ENCODE measurements at regions not wholly inside any gene's neighbourhood (a gene's known extent, or its start where the extent isn't known, plus 50 kb on each side); places are given as distances from the start of the nearest gene placed in this dataset.
A peak's percentile ranks its signal among the peaks of the same experiment; 100 is the strongest.

GRCh38 chr2:215744514-215744913 is 268.8 kb downstream of the MREG start:
- in situ Hi-C loops (cut with MboI; ENCODE audit: low sequenced_read_pairs) = no loop called here
- DNase-seq (ENCODE audit: low spot score in 2 of 2) = no peak
- Histone ChIP-seq H3K4me1 (no peaks in the 10 kb centered on the region), H3K27me3 (ENCODE audit: low read depth) (no peaks in the 10 kb centered on the region), H3K4me3 (no peak overlapping the region), H3K36me3 (replicated peaks) (no peaks in the 10 kb centered on the region), H3K9me3 (no peaks in the 10 kb centered on the region)

- Histone ChIP-seq H3K27me3 (ENCODE audit: low read depth) (no peaks in the 10 kb centered on the region), H3K4me3 (no peak overlapping the region), H3K36me3 (replicated peaks) (no peaks in the 10 kb centered on the region), H3K4me1 (no peaks in the 10 kb centered on the region), H3K9me3 (no peaks in the 10 kb centered on the region)
- DNase-seq (ENCODE audit: low spot score in 2 of 2) = no peak
- in situ Hi-C loops (cut with MboI; ENCODE audit: low sequenced_read_pairs) = no loop called here
Observed at GRCh38 chr2:215743066-215743465, 270.3 kb downstream of the MREG start.

- Histone ChIP-seq H3K36me3 (replicated peaks) (no peaks in the 10 kb centered on the region), H3K9me3 (no peaks in the 10 kb centered on the region), H3K27me3 (ENCODE audit: low read depth) (no peaks in the 10 kb centered on the region), H3K4me1 (no peaks in the 10 kb centered on the region), H3K4me3 (no peak overlapping the region)
- in situ Hi-C loops (cut with MboI; ENCODE audit: low sequenced_read_pairs) = no loop called here
- no peak for DNase-seq (ENCODE audit: low spot score in 2 of 2)
Observed at GRCh38 chr2:215742021-215742420, 271.3 kb downstream of the MREG start.

GRCh38 chr2:215740071-215740470 is 273.3 kb downstream of the MREG start:
- in situ Hi-C loops (cut with MboI; ENCODE audit: low sequenced_read_pairs) = no loop called here
- H3K9me3 ChIP-seq = no peaks in the 10 kb centered on the region
- H3K4me3 ChIP-seq = no peak overlapping the region
- DNase-seq (ENCODE audit: low spot score in 2 of 2) = no peak
- H3K4me1 ChIP-seq = no peaks in the 10 kb centered on the region
- H3K36me3 ChIP-seq (replicated peaks) = no peaks in the 10 kb centered on the region
- no peaks in the 10 kb centered on the region for H3K27me3 ChIP-seq (ENCODE audit: low read depth)

GRCh38 chr2:215738351-215738750 is 275.0 kb downstream of the MREG start:
- DNase-seq (ENCODE audit: low spot score in 2 of 2) = no peak
- in situ Hi-C loops (cut with MboI; ENCODE audit: low sequenced_read_pairs) = no loop called here
- no peaks in the 10 kb centered on the region for H3K9me3 ChIP-seq
- no peaks in the 10 kb centered on the region for H3K4me1 ChIP-seq
- no peaks in the 10 kb centered on the region for H3K27me3 ChIP-seq (ENCODE audit: low read depth)
- no peak overlapping the region for H3K4me3 ChIP-seq
- no peaks in the 10 kb centered on the region for H3K36me3 ChIP-seq (replicated peaks)

GRCh38 chr2:215737477-215737876 is 275.9 kb downstream of the MREG start:
- Histone ChIP-seq H3K9me3 (no peaks in the 10 kb centered on the region), H3K36me3 (replicated peaks) (no peaks in the 10 kb centered on the region), H3K4me3 (no peak overlapping the region), H3K4me1 (no peaks in the 10 kb centered on the region), H3K27me3 (ENCODE audit: low read depth) (no peaks in the 10 kb centered on the region)
- DNase-seq (ENCODE audit: low spot score in 2 of 2) = no peak
- in situ Hi-C loops (cut with MboI; ENCODE audit: low sequenced_read_pairs) = no loop called here

GRCh38 chr2:215736653-215737290 is 276.6 kb downstream of the MREG start:
- H3K36me3 ChIP-seq (replicated peaks) = no peaks in the 10 kb centered on the region
- no peaks in the 10 kb centered on the region for H3K9me3 ChIP-seq
- H3K4me1 ChIP-seq = no peaks in the 10 kb centered on the region
- H3K27me3 ChIP-seq (ENCODE audit: low read depth) = no peaks in the 10 kb centered on the region
- in situ Hi-C loops (cut with MboI; ENCODE audit: low sequenced_read_pairs) = no loop called here
- DNase-seq (ENCODE audit: low spot score in 2 of 2) = peak in 1 of 2 experiments; percentile 13
- no peak overlapping the region for H3K4me3 ChIP-seq

- no peak for DNase-seq (ENCODE audit: low spot score in 2 of 2)
- Histone ChIP-seq H3K27me3 (ENCODE audit: low read depth) (no peaks in the 10 kb centered on the region; the same call in 1 of the 2 replicates), H3K36me3 (replicated peaks) (no peaks in the 10 kb centered on the region), H3K9me3 (no peaks in the 10 kb centered on the region), H3K4me1 (no peaks in the 10 kb centered on the region), H3K4me3 (no peak overlapping the region)
- in situ Hi-C loops (cut with MboI; ENCODE audit: low sequenced_read_pairs) = no loop called here
Observed at GRCh38 chr2:215731108-215731658, 282.2 kb downstream of the MREG start.

- H3K27me3 ChIP-seq (ENCODE audit: low read depth) = no peaks in the 10 kb centered on the region; the same call in 1 of the 2 replicates
- no peaks in the 10 kb centered on the region for H3K4me1 ChIP-seq
- no peak for DNase-seq (ENCODE audit: low spot score in 2 of 2)
- no peaks in the 10 kb centered on the region for H3K36me3 ChIP-seq (replicated peaks)
- no peak overlapping the region for H3K4me3 ChIP-seq
- in situ Hi-C loops (cut with MboI; ENCODE audit: low sequenced_read_pairs) = no loop called here
- H3K9me3 ChIP-seq = no peaks in the 10 kb centered on the region
Observed at GRCh38 chr2:215729985-215730620, 283.2 kb downstream of the MREG start.

GRCh38 chr2:215728504-215729065 is 284.8 kb downstream of the MREG start:
- H3K36me3 ChIP-seq (replicated peaks) = no peaks in the 10 kb centered on the region
- H3K4me1 ChIP-seq = no peaks in the 10 kb centered on the region
- no peaks in the 10 kb centered on the region; the same call in 1 of the 2 replicates for H3K27me3 ChIP-seq (ENCODE audit: low read depth)
- in situ Hi-C loops (cut with MboI; ENCODE audit: low sequenced_read_pairs) = no loop called here
- H3K4me3 ChIP-seq = no peak overlapping the region
- no peaks in the 10 kb centered on the region for H3K9me3 ChIP-seq
- no peak for DNase-seq (ENCODE audit: low spot score in 2 of 2)

- Histone ChIP-seq H3K36me3 (replicated peaks) (no peaks in the 10 kb centered on the region), H3K9me3 (no peaks in the 10 kb centered on the region), H3K4me1 (no peaks in the 10 kb centered on the region), H3K27me3 (ENCODE audit: low read depth) (no peaks in the 10 kb centered on the region; the same call in 1 of the 2 replicates), H3K4me3 (no peak overlapping the region)
- no peak for DNase-seq (ENCODE audit: low spot score in 2 of 2)
- in situ Hi-C loops (cut with MboI; ENCODE audit: low sequenced_read_pairs) = no loop called here
Observed at GRCh38 chr2:215727507-215728503, 285.5 kb downstream of the MREG start.

- no peak overlapping the region for H3K4me3 ChIP-seq
- H3K9me3 ChIP-seq = no peaks in the 10 kb centered on the region
- DNase-seq (ENCODE audit: low spot score in 2 of 2) = no peak
- in situ Hi-C loops (cut with MboI; ENCODE audit: low sequenced_read_pairs) = no loop called here
- no peaks in the 10 kb centered on the region for H3K36me3 ChIP-seq (replicated peaks)
- H3K27me3 ChIP-seq (ENCODE audit: low read depth) = no peaks in the 10 kb centered on the region; the same call in 1 of the 2 replicates
- H3K4me1 ChIP-seq = no peaks in the 10 kb centered on the region
Observed at GRCh38 chr2:215726070-215726469, 287.3 kb downstream of the MREG start.

- in situ Hi-C loops (cut with MboI; ENCODE audit: low sequenced_read_pairs) = no loop called here
- Histone ChIP-seq H3K27me3 (ENCODE audit: low read depth) (no peaks in the 10 kb centered on the region), H3K4me1 (no peaks in the 10 kb centered on the region), H3K9me3 (no peaks in the 10 kb centered on the region), H3K36me3 (replicated peaks) (no peaks in the 10 kb centered on the region), H3K4me3 (no peak overlapping the region)
- no peak for DNase-seq (ENCODE audit: low spot score in 2 of 2)
Observed at GRCh38 chr2:215724146-215724545, 288.3 kb upstream of the FN1 start.

Data from HAP-1 (cell line).